ENCODE measurements at regions not wholly inside any gene's neighbourhood (a gene's known extent, or its start where the extent isn't known, plus 50 kb on each side); places are given as distances from the start of the nearest gene placed in this dataset.

GRCh38 chr5:133905424-133905823 is 63.0 kb downstream of the C5orf15 start:
- DNase-seq = no peak
- no peaks in the 10 kb centered on the region for H3K4me1 Mint-ChIP-seq
- no peak overlapping the region for H3K4me3 Mint-ChIP-seq
- no peaks in the 10 kb centered on the region for H3K9me3 Mint-ChIP-seq
- POLR2A ChIA-PET = no interaction called here
- ATAC-seq (ENCODE audit: low read depth) = no peak
- H3K36me3 Mint-ChIP-seq = no peaks in the 10 kb centered on the region
- peaks cover 2% of the 10 kb centered on the region for H3K27me3 Mint-ChIP-seq
- no peak overlapping the region for H3K27ac Mint-ChIP-seq

- ATAC-seq (ENCODE audit: low read depth) (no peak), DNase-seq (no peak)
- Mint-ChIP-seq H3K27me3 (peaks cover 2% of the 10 kb centered on the region), H3K4me1 (peaks cover 2% of the 10 kb centered on the region), H3K27ac (no peak overlapping the region), H3K9me3 (no peaks in the 10 kb centered on the region), H3K36me3 (no peaks in the 10 kb centered on the region), H3K4me3 (no peak overlapping the region)
- POLR2A ChIA-PET = no interaction called here
These were observed 63.8 kb downstream of the C5orf15 start for GRCh38 chr5:133904641-133905040.

- DNase-seq = no peak
- no peak for ATAC-seq (ENCODE audit: low read depth)
- no peaks in the 10 kb centered on the region for H3K9me3 Mint-ChIP-seq
- no peak overlapping the region for H3K27ac Mint-ChIP-seq
- H3K27me3 Mint-ChIP-seq = peaks cover 2% of the 10 kb centered on the region
- no peaks in the 10 kb centered on the region for H3K36me3 Mint-ChIP-seq
- no peak overlapping the region for H3K4me3 Mint-ChIP-seq
- POLR2A ChIA-PET = no interaction called here
- peaks cover 2% of the 10 kb centered on the region for H3K4me1 Mint-ChIP-seq
These were observed 65.8 kb downstream of the C5orf15 start for GRCh38 chr5:133902511-133903118.

GRCh38 chr5:133900534-133901270 is 67.7 kb downstream of the C5orf15 start:
- DNase-seq = no peak
- Mint-ChIP-seq H3K27me3 (peaks cover 5% of the 10 kb centered on the region), H3K36me3 (no peaks in the 10 kb centered on the region), H3K27ac (no peak overlapping the region), H3K4me3 (no peak overlapping the region), H3K9me3 (no peaks in the 10 kb centered on the region), H3K4me1 (peaks cover 2% of the 10 kb centered on the region)
- POLR2A ChIA-PET = no interaction called here
- ATAC-seq (ENCODE audit: low read depth) = no peak

GRCh38 chr5:133899506-133899905 is 68.9 kb downstream of the C5orf15 start:
- H3K4me1 Mint-ChIP-seq = peaks cover 2% of the 10 kb centered on the region
- no peak for ATAC-seq (ENCODE audit: low read depth)
- H3K36me3 Mint-ChIP-seq = no peaks in the 10 kb centered on the region
- H3K27ac Mint-ChIP-seq = no peak overlapping the region
- H3K4me3 Mint-ChIP-seq = no peak overlapping the region
- H3K27me3 Mint-ChIP-seq = peaks cover 7% of the 10 kb centered on the region
- no peak for DNase-seq
- POLR2A ChIA-PET = no interaction called here
- H3K9me3 Mint-ChIP-seq = no peaks in the 10 kb centered on the region

- Mint-ChIP-seq H3K4me1 (peaks cover 2% of the 10 kb centered on the region), H3K9me3 (no peaks in the 10 kb centered on the region)
These were observed 70.0 kb downstream of the C5orf15 start for GRCh38 chr5:133898440-133898839.

GRCh38 chr5:133897431-133897830 is 71.0 kb downstream of the C5orf15 start:
- no peak for ATAC-seq (ENCODE audit: low read depth)
- Mint-ChIP-seq H3K27me3 (peaks cover 9% of the 10 kb centered on the region), H3K4me3 (no peak overlapping the region), H3K9me3 (no peaks in the 10 kb centered on the region), H3K36me3 (no peaks in the 10 kb centered on the region), H3K27ac (no peak overlapping the region), H3K4me1 (peaks cover 2% of the 10 kb centered on the region)
- POLR2A ChIA-PET = no interaction called here
- no peak for DNase-seq

More at GRCh38 chr5:133898440-133898839, 70.0 kb downstream of the C5orf15 start:
- Mint-ChIP-seq H3K27ac (no peak overlapping the region), H3K4me3 (no peak overlapping the region), H3K36me3 (no peaks in the 10 kb centered on the region), H3K27me3 (peaks cover 9% of the 10 kb centered on the region)
- ATAC-seq (ENCODE audit: low read depth) (no peak), DNase-seq (no peak)
- POLR2A ChIA-PET = no interaction called here

- POLR2A ChIA-PET = no interaction called here
- ATAC-seq (ENCODE audit: low read depth) (no peak), DNase-seq (no peak)
- Mint-ChIP-seq H3K27ac (no peak overlapping the region), H3K27me3 (peaks cover 8% of the 10 kb centered on the region), H3K36me3 (no peaks in the 10 kb centered on the region), H3K4me3 (no peak overlapping the region), H3K4me1 (peaks cover 2% of the 10 kb centered on the region), H3K9me3 (no peaks in the 10 kb centered on the region)
These were observed 71.6 kb downstream of the C5orf15 start for GRCh38 chr5:133896873-133897272.

GRCh38 chr5:133895979-133896845 is 72.2 kb downstream of the C5orf15 start:
- DNase-seq (no peak), ATAC-seq (ENCODE audit: low read depth) (no peak)
- Mint-ChIP-seq H3K4me3 (no peak overlapping the region), H3K4me1 (peaks cover 2% of the 10 kb centered on the region), H3K27me3 (peaks cover 7% of the 10 kb centered on the region), H3K36me3 (no peaks in the 10 kb centered on the region), H3K9me3 (no peaks in the 10 kb centered on the region), H3K27ac (no peak overlapping the region)
- POLR2A ChIA-PET = interaction anchor here (0.5 kb wide), 1 partner anchor 61 kb away, joined by 4 read pairs; no protein-coding TSS in a partner anchor

- H3K36me3 Mint-ChIP-seq = no peaks in the 10 kb centered on the region
- no peak overlapping the region for H3K27ac Mint-ChIP-seq
- H3K27me3 Mint-ChIP-seq = peaks cover 7% of the 10 kb centered on the region
- no peaks in the 10 kb centered on the region for H3K9me3 Mint-ChIP-seq
- ATAC-seq (ENCODE audit: low read depth) (no peak), DNase-seq (no peak)
- no peak overlapping the region for H3K4me3 Mint-ChIP-seq
- no peaks in the 10 kb centered on the region for H3K4me1 Mint-ChIP-seq
- POLR2A ChIA-PET = no interaction called here
These were observed 74.3 kb downstream of the C5orf15 start for GRCh38 chr5:133894143-133894542.

- no peaks in the 10 kb centered on the region for H3K36me3 Mint-ChIP-seq
- no peaks in the 10 kb centered on the region for H3K9me3 Mint-ChIP-seq
- H3K4me3 Mint-ChIP-seq = no peak overlapping the region
- DNase-seq (no peak), ATAC-seq (ENCODE audit: low read depth) (no peak)
- POLR2A ChIA-PET = no interaction called here
- no peaks in the 10 kb centered on the region for H3K4me1 Mint-ChIP-seq
- peaks cover 7% of the 10 kb centered on the region for H3K27me3 Mint-ChIP-seq
- no peak overlapping the region for H3K27ac Mint-ChIP-seq
These were observed 75.7 kb downstream of the C5orf15 start for GRCh38 chr5:133892774-133893173.

- H3K9me3 Mint-ChIP-seq = no peaks in the 10 kb centered on the region
These were observed 76.1 kb downstream of the C5orf15 start for GRCh38 chr5:133892306-133892705.

GRCh38 chr5:133891390-133891789 is 77.0 kb downstream of the C5orf15 start:
- Mint-ChIP-seq H3K36me3 (no peaks in the 10 kb centered on the region), H3K9me3 (no peaks in the 10 kb centered on the region), H3K4me1 (no peaks in the 10 kb centered on the region), H3K4me3 (no peak overlapping the region), H3K27me3 (peaks cover 7% of the 10 kb centered on the region), H3K27ac (no peak overlapping the region)
- ATAC-seq (ENCODE audit: low read depth) (no peak), DNase-seq (no peak)
- POLR2A ChIA-PET = no interaction called here

More at GRCh38 chr5:133892306-133892705, 76.1 kb downstream of the C5orf15 start:
- no peaks in the 10 kb centered on the region for H3K36me3 Mint-ChIP-seq
- ATAC-seq (ENCODE audit: low read depth) = no peak
- DNase-seq = no peak
- no peak overlapping the region for H3K27ac Mint-ChIP-seq
- POLR2A ChIA-PET = no interaction called here
- peaks cover 7% of the 10 kb centered on the region for H3K27me3 Mint-ChIP-seq
- no peak overlapping the region for H3K4me3 Mint-ChIP-seq
- H3K4me1 Mint-ChIP-seq = no peaks in the 10 kb centered on the region

Data from activated naive CD8-positive, alpha-beta T cell treated with anti-CD3 and anti-CD28 coated beads, Interleukin-2, amount 10 ng/mL, durations not matched to agents 7 days and 5 days (primary cell).